HG03103 (cell line): ENCODE measurements at regions not wholly inside any gene's neighbourhood (a gene's known extent, or its start where the extent isn't known, plus 50 kb on each side); places are given as distances from the start of the nearest gene placed in this dataset.

Experiments
- ATAC-seq: cut with Tn5 transposase; IDR thresholded peaks from one replicate; pipeline ENCODE4 v1.9.1; 2021; ENCODE audit warnings: low read depth; ENCODE audit not compliant: unreplicated experiment

DNA sequence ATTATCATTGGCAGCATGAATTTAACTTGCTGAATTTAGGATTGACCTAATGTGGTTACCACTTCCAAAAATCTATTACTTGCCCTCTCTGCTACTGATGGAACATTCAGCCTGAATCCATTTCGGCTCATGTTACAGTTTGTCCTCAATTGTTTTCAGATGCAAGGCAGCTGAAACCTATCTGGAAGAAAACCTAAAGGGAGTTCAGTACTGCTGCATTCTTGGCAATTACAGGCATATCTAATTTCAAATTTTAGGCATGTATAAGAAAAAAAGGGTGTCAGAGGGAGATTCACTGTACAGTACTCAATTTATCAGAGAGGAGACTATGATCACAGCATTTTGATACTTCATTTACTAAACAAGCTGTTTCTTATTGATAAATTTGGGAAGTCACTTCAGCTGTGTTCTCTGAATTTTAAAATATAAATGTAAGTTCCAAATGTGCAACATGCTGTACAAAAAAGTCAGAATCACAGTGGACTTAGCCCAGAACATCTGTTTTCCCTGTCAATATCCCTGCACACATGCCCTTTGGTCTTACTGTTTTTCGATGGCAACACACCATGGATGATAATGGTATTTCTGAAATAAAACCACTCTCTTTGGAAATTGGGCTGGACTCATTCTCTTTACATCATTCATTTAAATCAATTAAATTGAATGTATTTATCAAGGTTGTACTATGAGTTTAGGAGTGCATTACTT lies 651.6 kb upstream of the ADGRL4 start:
- no peak for ATAC-seq

DNA sequence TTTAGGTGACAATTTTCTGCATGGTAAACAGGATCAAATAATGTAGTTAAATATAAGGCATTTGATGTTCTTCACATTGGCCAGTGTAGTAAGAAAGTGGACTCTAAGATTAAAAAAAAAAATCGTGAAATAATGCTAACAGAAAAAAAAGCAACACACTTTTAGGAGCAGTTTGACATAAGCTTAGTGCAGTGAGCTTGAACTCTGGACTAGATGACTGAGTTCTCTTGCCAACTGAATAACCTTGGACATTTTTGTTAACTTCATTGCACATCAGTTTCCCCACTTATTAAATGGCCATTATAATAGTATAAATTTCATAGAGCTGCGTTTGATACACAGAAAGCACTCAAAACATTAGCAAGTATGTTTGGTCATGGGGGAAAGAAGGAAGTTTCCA lies 649.3 kb upstream of the ADGRL4 start:
- no peak for ATAC-seq

DNA sequence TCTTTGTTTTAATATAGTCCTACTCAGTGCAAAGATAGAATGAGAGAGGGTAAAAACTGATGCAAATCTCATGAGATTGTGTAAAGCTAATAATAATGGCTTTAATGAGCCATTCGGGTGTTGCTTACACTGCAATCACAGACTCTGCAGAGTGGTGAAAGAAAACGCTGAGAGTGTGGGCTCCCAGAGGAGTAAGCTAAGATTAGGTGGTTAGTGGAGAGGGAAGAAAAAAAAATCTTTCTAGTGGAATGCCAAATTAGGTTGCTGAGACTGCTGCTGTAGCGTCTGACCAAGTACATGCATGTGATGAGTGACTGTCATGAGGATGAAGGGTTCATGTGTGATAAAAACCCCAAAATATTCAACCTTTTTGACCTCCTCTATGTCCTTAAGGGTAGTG lies 645.9 kb upstream of the ADGRL4 start:
- ATAC-seq = no peak

DNA sequence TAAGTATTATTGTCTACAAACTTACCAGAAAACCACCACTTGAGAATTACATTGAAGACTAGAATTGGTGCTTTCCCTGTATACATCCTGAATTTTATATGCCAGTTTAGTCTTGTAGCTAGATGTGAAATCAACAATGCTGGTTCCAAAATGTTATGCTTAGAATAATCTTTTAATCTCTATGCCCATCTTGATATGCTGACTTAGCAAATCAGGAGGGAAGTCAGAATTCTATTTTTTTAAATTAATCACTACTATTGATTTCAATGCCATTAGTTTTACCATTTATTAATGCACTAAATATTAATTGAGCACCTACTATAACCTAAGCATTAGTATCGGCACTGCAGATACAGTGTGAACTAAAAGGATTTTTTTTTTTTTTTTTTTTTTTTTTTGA lies 641.6 kb upstream of the ADGRL4 start:
- no peak for ATAC-seq

GRCh38 chr1:79646880-79647279 lies 640.4 kb upstream of the ADGRL4 start:
- ATAC-seq = no peak

DNA sequence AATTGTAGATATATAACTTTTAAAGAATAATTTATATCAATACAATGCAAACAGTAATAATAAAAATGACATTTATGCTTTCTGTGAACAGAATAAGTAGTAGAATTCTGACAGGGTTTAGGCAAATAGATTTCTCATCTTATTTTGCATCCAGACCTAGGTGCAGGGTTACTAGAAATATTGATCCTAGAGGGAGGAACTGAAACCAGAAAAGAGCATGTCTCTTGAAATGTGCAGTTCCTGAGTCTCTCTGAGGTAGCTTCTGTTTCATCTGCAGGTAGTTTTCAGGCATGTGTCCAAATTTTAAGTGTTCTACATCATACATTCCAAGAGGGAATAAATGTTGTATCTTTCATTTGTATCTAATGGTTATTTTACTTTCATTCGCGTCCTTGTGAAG lies 631.9 kb upstream of the ADGRL4 start:
- ATAC-seq = peak; percentile 99

GRCh38 chr1:79633456-79633855 lies 626.9 kb upstream of the ADGRL4 start:
- no peak for ATAC-seq

DNA sequence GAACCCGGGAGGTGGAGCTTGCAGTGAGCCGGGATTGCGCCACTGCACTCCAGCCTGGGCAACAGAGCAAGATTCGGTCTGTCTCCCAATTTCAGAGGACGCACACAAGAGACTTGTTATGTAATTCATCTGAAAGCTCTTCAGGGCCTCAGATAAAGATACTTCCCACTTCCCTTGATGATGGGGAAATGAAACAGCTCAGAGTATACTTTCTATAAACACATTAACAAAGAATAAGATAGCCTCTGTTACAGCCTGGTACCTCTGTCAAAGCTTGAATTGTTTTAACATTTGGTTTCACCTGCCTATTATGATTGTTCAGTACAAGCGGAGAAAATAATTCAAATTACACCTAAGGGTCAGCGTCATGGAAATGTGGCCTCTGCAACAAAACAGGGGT lies 622.9 kb upstream of the ADGRL4 start:
- peak; percentile 86 for ATAC-seq

DNA sequence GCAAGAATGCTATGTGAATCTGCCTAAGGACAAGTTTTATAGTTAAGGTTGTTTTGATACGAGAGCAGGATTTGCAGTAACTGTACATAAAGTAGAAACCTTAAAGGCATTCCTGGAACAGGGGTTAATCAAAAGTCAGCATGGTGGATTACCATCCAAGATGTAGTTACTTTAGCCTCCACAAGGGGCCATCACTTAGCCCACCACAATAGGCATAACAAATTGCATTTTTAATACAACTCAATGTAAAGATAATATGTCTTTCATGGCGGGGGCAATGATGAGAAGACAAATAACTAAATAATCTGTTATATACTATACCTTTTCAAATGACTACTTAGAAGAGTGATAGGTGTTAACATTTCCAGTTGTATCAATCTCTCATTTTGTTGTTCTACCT lies 611.2 kb upstream of the ADGRL4 start:
- peak; percentile 77 for ATAC-seq

GRCh38 chr1:79614762-79615161 lies 608.2 kb upstream of the ADGRL4 start:
- ATAC-seq = no peak

- ATAC-seq = no peak
Observed at GRCh38 chr1:79614106-79614505, 607.6 kb upstream of the ADGRL4 start.

DNA sequence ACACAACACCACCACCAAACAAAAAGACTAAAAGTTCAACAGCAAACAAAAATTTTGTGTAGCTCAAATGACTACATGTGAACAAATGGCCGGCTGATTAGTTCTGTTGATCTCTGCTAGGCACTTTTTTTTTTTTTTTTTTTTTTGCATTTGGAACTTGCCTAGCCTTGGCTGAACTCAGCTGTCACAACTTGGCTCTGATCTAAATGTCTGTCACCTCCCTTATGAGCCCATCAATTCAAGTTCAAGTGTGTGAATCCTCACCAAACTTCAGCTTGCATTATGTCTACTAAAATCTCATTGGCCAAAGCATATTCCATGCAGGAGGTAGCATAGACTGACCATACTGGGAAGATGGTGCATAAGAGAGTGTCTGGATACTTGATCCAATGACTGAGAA lies 606.5 kb upstream of the ADGRL4 start:
- ATAC-seq = no peak

DNA sequence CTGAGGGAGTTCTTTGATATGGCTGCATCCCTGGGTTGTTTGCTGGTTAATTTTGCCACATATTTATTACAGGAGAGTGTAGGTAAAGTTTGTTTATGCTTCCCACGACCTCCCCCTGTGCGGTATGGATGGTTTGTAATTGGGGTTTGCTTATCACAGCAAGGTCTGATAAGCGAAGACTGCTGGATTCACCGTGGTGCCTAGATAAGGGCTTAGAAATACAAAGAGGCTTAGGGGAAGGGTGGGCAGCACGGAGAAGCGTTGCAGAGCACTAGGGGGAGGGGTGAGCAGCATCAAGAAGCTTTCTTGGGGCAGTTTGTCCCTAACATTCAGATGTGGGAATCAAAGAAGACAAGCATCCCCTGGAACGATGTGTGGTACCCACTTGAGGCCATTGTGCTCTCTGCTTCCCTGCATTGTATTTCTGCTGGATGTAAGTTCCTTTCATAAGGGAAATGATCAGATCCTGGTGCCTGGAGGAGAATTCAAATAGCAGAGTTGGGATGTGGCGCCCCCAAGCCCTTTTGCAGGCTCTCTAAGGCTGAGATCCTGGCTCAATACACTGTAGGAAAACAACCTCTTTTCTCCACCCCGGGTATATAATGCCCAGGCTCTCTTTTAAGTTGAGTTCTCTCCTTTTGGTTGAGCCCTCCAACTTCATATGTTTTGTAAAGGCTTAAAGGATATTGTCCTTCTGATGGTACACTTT lies 598.1 kb upstream of the ADGRL4 start:
- no peak for ATAC-seq

- ATAC-seq = no peak
Observed at GRCh38 chr1:79603843-79604242, 597.3 kb upstream of the ADGRL4 start.

- no peak for ATAC-seq
Observed at GRCh38 chr1:79599257-79599656, 592.7 kb upstream of the ADGRL4 start.

GRCh38 chr1:79595931-79596330 lies 589.4 kb upstream of the ADGRL4 start:
- no peak for ATAC-seq

- ATAC-seq = no peak
Observed at GRCh38 chr1:79594121-79594698, 587.7 kb upstream of the ADGRL4 start.

- no peak for ATAC-seq
Observed at GRCh38 chr1:79592707-79593106, 586.2 kb upstream of the ADGRL4 start.

- ATAC-seq = no peak
Observed at GRCh38 chr1:79588719-79589118, 582.2 kb upstream of the ADGRL4 start.

DNA sequence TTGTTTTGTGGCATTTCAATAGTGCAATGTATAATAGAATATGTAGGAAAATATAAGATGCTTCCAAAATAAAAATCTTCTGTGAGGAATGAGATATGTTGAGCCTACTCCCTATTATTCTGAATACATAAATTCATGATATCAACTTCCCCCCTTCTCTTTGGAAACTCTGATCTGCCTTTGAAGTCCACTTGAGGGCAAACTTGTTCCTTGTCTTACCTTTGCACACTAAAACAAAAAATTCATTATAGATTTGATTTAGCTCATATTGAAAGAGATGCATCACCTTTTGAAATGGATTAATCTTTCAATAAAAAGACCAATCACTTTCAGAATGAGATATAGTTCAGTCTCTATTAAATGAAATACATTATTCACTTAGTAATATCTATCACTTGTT lies 580.7 kb upstream of the ADGRL4 start:
- no peak for ATAC-seq

GRCh38 chr1:79585801-79586200 lies 579.3 kb upstream of the ADGRL4 start:
- ATAC-seq = no peak

GRCh38 chr1:79575424-79575823 lies 568.9 kb upstream of the ADGRL4 start:
- ATAC-seq = no peak
